ENCODE measurements at regions not wholly inside any gene's neighbourhood (a gene's known extent, or its start where the extent isn't known, plus 50 kb on each side); places are given as distances from the start of the nearest gene placed in this dataset.

DNA sequence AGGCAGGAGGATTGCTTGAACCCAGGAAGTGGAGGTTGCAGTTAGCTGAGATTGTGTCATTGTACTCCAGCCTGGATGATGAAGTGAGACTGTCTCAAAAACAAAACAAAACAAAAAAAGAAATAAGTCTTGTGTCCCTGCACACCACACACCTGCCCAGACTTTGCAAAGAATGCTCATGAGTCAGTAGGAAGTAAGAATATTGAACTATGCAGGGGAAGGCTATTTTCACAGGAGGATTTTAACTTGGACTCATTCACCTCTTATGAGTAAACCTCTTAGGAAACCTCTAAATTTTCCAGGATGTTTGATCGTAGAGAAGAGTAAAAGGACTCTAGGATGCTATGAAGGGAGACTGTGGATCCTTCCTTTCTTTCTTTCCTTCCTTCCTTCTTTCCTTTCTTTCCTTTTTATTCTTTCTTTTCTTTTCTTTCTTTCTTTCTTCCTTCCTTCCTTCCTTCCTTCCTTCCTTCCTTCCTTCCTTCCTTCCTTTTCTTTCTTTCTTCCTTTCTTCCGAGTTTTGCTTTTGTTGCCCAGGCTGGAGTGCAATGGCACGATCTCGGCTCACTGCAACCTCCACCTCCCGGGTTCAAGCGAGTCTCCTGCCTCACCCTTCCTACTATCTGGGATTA lies 96.7 kb upstream of the CLINT1 start:
- no peak for TF ChIP-seq POLR2A (IDR thresholded peaks at IDR 0.05)
- TF ChIP-seq, protein P1, sequence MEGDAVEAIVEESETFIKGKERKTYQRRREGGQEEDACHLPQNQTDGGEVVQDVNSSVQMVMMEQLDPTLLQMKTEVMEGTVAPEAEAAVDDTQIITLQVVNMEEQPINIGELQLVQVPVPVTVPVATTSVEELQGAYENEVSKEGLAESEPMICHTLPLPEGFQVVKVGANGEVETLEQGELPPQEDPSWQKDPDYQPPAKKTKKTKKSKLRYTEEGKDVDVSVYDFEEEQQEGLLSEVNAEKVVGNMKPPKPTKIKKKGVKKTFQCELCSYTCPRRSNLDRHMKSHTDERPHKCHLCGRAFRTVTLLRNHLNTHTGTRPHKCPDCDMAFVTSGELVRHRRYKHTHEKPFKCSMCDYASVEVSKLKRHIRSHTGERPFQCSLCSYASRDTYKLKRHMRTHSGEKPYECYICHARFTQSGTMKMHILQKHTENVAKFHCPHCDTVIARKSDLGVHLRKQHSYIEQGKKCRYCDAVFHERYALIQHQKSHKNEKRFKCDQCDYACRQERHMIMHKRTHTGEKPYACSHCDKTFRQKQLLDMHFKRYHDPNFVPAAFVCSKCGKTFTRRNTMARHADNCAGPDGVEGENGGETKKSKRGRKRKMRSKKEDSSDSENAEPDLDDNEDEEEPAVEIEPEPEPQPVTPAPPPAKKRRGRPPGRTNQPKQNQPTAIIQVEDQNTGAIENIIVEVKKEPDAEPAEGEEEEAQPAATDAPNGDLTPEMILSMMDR (IDR thresholded peaks at IDR 0.05) = no peak

Data from lower leg skin (tissue), 3 donors.